ENCODE measurements at regions not wholly inside any gene's neighbourhood (a gene's known extent, or its start where the extent isn't known, plus 50 kb on each side); places are given as distances from the start of the nearest gene placed in this dataset.

DNA sequence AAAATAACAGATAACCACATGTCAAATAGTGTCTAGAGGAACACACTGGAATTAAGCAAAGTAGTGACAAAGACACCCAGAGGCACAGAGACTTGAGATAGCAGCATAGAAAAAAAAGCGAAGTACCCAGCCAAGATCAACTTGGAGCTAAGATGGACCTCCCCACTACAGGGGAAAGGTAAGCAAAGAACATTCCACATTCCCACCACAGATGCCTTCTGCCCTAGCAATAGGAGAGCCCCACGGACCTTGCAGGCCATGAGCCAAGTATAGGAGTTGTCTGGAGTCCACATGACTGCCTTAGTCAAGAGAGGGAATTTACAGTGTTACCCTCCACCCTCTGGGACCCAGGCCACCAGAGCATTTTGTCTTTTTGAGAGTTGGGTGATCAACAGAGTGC is 110.7 kb upstream of the SPRY2 start:
- DNase-seq = no peak

GRCh38 chr13:80450386-80450785 is 109.5 kb upstream of the SPRY2 start:
- DNase-seq = no peak

GRCh38 chr13:80448725-80449124 is 107.8 kb upstream of the SPRY2 start:
- DNase-seq = no peak

GRCh38 chr13:80447747-80448146 is 106.8 kb upstream of the SPRY2 start:
- no peak for DNase-seq

GRCh38 chr13:80444240-80445015 is 103.5 kb upstream of the SPRY2 start:
- no peak for DNase-seq

DNA sequence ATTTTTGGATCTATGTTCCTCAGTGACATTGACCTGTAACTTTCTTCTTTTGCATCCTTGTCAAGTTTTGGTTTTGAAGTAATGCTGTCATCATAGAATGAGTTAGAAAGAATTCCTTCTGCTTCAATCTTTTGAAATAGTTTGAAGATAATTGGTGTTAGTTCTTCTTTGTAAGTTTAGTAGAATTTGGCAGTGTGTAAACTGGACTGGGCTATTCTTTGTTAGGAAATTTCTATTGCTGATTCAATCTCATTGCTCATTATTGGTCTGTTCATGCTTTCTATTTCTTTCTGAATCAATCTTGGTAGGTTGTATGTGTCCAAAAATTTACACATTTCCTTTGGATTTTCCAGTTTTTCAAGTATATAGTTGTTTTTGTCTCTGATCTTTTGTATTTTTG is 101.7 kb upstream of the SPRY2 start:
- no peak for DNase-seq

DNA sequence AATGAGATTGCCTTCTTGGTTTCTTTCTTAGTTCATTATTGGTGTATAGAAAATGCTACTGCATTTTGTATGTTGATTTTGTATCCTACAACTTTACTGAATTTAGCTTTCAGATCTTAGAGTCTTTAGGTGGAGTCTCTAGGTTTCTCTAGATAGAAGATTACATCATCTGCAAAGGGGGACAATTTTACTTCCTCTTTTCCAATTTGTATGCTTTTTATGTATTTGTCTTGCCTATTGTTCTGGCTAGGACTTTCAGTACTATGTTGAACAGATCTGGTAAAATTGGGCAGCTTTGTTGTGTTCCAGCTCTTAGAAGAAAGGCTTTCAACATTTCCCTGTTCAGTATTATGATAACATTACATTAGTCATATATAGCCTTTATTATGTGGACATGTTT is 101.0 kb upstream of the SPRY2 start:
- no peak for DNase-seq

- DNase-seq = no peak
Measured at GRCh38 chr13:80438521-80438920, 97.6 kb upstream of the SPRY2 start.

GRCh38 chr13:80437231-80437630 is 96.3 kb upstream of the SPRY2 start:
- DNase-seq = no peak

DNA sequence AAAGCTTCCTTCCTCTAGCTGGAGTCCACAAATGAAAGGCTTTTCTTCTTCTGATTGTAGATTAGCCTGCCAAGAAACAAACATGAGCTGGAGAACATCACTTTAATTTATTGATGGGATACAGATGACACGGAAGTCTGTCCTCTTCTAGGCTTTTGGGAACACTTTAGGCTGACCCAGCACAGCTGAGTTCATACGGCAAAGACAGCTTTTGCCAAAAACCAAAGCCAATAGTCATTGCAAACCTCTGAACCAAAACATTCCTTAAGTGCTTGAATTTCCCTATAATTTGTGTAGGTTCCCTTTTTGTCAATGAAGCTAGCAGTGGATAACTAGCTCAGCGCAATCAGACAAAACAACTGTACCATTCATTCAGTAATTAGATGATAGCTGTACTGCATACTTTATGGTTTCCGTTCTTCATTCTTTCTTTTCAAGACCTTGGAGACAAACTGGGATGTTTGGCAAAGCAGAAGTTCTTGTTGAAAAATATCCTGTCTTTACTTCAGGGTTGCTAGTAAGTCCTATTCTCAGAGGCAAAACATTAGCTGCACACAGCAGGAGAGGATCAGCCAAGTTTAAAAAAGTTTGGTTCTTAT is 95.7 kb upstream of the SPRY2 start:
- DNase-seq = no peak

DNA sequence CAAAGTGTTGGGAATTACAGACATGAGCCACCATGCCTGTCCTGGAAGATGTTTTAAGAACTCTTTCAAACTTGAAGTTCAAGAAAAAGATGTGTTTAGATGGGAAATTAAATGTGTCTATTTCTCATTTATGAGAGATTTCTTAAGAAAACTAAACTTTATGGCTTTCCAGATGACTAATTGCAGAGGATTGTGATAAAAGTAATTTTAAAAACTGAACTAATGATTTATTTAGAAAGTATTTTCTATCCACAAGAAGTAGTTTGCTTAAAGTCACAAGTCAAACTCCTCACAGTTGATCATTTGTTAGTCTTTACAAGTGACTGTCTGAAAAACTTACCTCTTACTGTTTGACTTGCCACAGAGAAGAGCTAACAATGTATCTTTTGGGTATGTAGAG is 89.6 kb upstream of the SPRY2 start:
- no peak for DNase-seq

GRCh38 chr13:80428349-80429096 is 87.6 kb upstream of the SPRY2 start:
- DNase-seq = no peak

DNA sequence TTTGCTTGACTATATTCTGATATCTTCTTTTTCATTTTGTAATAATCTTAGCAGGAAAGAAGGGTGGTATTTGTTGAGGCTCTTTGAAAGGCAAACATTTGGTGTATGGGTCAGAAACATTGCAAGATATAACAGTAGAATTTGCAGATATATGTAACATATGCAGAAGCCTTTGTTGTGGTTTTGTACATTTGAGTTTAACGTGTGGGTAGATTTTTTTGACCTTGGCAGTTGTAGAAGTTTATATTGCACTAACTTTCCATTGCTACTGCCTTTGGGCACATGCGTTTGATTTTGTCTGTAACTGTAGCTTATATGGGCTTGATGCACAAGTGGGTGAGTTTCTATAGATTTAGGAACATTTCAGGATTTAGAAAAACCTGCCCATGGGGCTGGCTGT is 78.5 kb upstream of the SPRY2 start:
- no peak for DNase-seq

GRCh38 chr13:80413611-80414010 is 72.7 kb upstream of the SPRY2 start:
- DNase-seq = no peak

GRCh38 chr13:80408270-80408669 is 67.3 kb upstream of the SPRY2 start:
- DNase-seq = no peak

- DNase-seq = no peak
Measured at GRCh38 chr13:80400865-80401426, 60.0 kb upstream of the SPRY2 start.

DNA sequence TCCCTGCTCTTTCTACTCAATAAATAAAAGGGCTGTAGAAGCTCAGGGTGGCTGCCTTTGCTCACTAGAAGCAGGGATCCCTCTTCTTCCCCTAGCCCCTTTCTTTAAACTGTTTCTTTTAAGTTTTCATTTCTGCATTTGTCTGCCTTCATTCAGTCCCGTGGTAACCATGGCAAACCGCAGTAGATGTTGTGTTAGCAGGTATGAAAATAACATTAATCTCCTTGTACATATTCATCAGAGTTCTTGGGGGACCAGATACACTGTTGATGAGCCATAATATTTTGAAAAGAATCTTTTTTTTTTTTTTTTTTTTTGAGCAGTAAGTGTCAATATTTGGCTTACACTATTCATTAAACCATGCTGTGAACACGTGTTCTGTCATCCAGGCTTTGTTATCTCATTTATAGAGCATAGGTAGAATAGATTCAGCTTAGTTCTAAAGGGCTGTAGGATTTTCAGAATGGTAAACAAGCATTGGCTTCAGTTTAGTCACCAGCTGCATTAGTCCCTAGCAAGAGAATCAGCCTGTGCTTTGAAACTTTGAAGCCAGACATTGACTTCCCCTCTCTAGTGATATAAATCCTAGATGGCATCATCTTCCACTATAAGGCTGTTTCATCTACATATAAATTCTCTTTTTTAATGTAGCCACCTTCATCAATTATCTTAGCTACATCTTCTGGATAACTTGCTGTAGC is 59.4 kb upstream of the SPRY2 start:
- no peak for DNase-seq

DNA sequence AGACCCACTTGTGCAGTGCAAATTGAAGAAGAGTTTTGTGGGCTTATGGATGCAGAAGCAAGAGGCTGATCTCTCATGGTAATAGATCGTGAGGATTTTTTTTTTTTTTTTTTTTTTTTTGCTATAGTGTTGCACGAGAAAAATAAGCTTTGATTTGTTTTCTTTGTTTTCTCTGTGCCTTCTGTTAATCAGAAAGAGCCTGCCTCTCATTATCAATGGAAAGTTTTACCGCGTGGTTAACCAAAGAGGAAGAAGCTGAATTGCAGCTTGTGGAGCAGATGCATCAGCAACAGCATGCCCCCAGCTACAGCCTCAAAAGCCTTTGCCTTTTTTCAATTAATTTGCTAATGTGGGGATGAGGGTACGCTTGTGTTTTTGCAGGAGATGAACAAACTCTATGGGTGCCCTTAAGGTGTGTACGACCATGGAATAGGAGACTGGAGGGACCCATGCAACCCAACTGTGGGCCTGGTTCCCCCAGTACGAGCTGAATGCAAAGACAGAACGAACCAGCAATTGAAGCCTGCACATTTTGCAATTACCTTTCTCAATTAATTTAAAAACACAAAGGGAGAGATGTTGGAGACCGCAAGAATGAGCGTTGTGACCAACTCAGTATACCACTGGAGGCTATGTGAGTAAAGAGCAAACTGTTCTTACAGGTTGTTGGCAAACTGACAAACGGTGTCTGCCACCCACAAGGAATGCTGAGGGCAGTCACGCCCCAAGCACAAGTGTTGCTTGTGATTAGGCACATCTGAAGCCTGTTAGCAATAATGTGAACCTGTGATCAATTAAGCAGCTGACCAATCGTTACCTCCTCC is 58.6 kb upstream of the SPRY2 start:
- DNase-seq = no peak

Measured in DMS79 treated with DMSO at 0.1 percent for 48 hours (cell line).